HepG2 (cell line): ENCODE measurements at regions not wholly inside any gene's neighbourhood (a gene's known extent, or its start where the extent isn't known, plus 50 kb on each side); places are given as distances from the start of the nearest gene placed in this dataset.

Experiments
- ATAC-seq: fragments of 200-7000 bp; cut with Tn5 transposase; 3 replicates; pipeline ENCODE4 v1.9.1; 2020; ENCODE audit warnings: mild to moderate bottlenecking, moderate library complexity
- BruUV-seq: library from RNA; stranded (reverse); fragments of 400-500 nt; replicated peaks from 2 replicates; lab custom pipeline; 2021; lab: Mats Ljungman, UMichigan
- CTCF ChIA-PET: fragments of 300-600 bp; formaldehyde crosslinking; extraction: SDS; loops from one replicate; lab custom pipeline; 2021; ENCODE audit warnings: low total read pairs, inconsistent platforms, low intra/inter-chr PET ratio; lab: Yijun Ruan, JAX
- POLR2A ChIA-PET: fragments of 350-600 bp; sonication (Branson Sonifier 250); formaldehyde crosslinking; loops from one replicate; lab custom pipeline; 2020; ENCODE audit warnings: antibody characterized with exemption, inconsistent platforms; lab: Yijun Ruan, JAX
- DNase-seq: peaks from one replicate; pipeline ENCODE4 v3.0.0-alpha.2; 2015; ENCODE audit warnings: low spot score
- FAIRE-seq: peaks from 3 replicates; lab custom pipeline; 2011; peaks lifted over from hg19 to GRCh38; lab: Jason Lieb, UNC
- H2AFZ ChIP-seq: one replicate; pipeline ENCODE4 v1.6.1; 2011; ENCODE audit warnings: low read length, inconsistent platforms
- H3K27ac ChIP-seq: fragments of 300-600 bp; 3 replicates; pipeline ENCODE4 v1.8.0; 2011; ENCODE audit warnings: mixed run types, mild to moderate bottlenecking, mixed read lengths, low read length, inconsistent platforms; ENCODE audit not compliant: insufficient read depth; ENCODE audit errors: extremely low read length
- H3K27me3 ChIP-seq, 2 experiments: fragments of 200-600 bp in 1 of 2; 2 replicates in 1 of 2; 3 replicates in 1 of 2; pipeline versions ENCODE4 v1.6.0 to v1.8.0; 2011; ENCODE audit warnings: low read length in 2 of 2, mild to moderate bottlenecking in 2 of 2, moderate library complexity in 2 of 2, inconsistent platforms in 1 of 2; ENCODE audit not compliant: insufficient read depth in 2 of 2, control insufficient read depth in 1 of 2
- H3K36me3 ChIP-seq, 2 experiments: fragments of 200-600 bp in 1 of 2; replicated peaks in 1 of 2; 2 replicates in 1 of 2; 3 replicates in 1 of 2; pipeline versions ENCODE4 v1.5.1 to v1.8.0; 2011; ENCODE audit warnings: low read length in 2 of 2, inconsistent platforms in 1 of 2; ENCODE audit not compliant: insufficient read depth in 2 of 2, control insufficient read depth in 1 of 2
- H3K4me1 ChIP-seq: 2 replicates; pipeline ENCODE4 v1.5.1; 2012; ENCODE audit warnings: low read length, inconsistent platforms; ENCODE audit not compliant: insufficient read depth
- H3K4me2 ChIP-seq: 2 replicates; pipeline ENCODE4 v1.6.0; 2011; ENCODE audit warnings: low read depth, low read length, inconsistent platforms
- H3K4me3 ChIP-seq, 3 experiments: fragments of 200-600 bp in 1 of 3; sonication (generic), shearing (Covaris generic) in 1 of 3; replicated peaks in 1 of 3; 2 replicates each; pipeline ENCODE4 v1.5.1; 2011 to 2016; ENCODE audit warnings: low read length in 3 of 3, inconsistent platforms in 2 of 3, low read depth in 2 of 3, mild to moderate bottlenecking in 2 of 3, control low read depth in 1 of 3, mixed read lengths in 1 of 3; ENCODE audit not compliant: insufficient read depth in 1 of 3
- H3K79me2 ChIP-seq: one replicate; pipeline ENCODE4 v1.6.1; 2011; ENCODE audit warnings: low read length, inconsistent platforms; ENCODE audit not compliant: insufficient read depth
- H3K9ac ChIP-seq: 2 replicates; pipeline ENCODE4 v1.6.0; 2011; ENCODE audit warnings: mild to moderate bottlenecking, low read depth, low read length, inconsistent platforms; ENCODE audit not compliant: insufficient read depth
- H3K9me3 ChIP-seq: 2 replicates; pipeline ENCODE4 v1.5.1; 2012; ENCODE audit warnings: mild to moderate bottlenecking, low read length
- H4K20me1 ChIP-seq: 2 replicates; pipeline ENCODE4 v1.6.0; 2011; ENCODE audit warnings: inconsistent platforms, mild to moderate bottlenecking, low read length, moderate library complexity; ENCODE audit not compliant: insufficient read depth
- FOXC1 ChIP-seq: sonication (generic); formaldehyde crosslinking; IDR thresholded peaks from 2 replicates; pipeline ENCODE4 v1.8.0; 2022; ENCODE audit warnings: mild to moderate bottlenecking, missing genetic modification reagents, borderline replicate concordance
- JUNB ChIP-seq: sonication (generic); formaldehyde crosslinking; IDR thresholded peaks from 2 replicates; pipeline ENCODE4 v1.8.0; 2022; ENCODE audit warnings: missing genetic modification reagents, mild to moderate bottlenecking, borderline replicate concordance
- KMT2A ChIP-seq: sonication (generic); formaldehyde crosslinking; IDR thresholded peaks from 2 replicates; pipeline ENCODE4 v1.4.0; 2020; ENCODE audit warnings: missing genetic modification reagents
- MYNN ChIP-seq: sonication (generic); formaldehyde crosslinking; IDR thresholded peaks from 2 replicates; pipeline ENCODE4 v1.4.0; 2020; ENCODE audit warnings: mild to moderate bottlenecking, low read depth, missing genetic modification reagents
- MZF1 ChIP-seq: sonication (generic); formaldehyde crosslinking; IDR thresholded peaks from 2 replicates; pipeline ENCODE4 v1.8.1; 2023; ENCODE audit warnings: mild to moderate bottlenecking, missing genetic modification reagents, borderline replicate concordance
- SP4 ChIP-seq: sonication (generic); formaldehyde crosslinking; IDR thresholded peaks from 2 replicates; pipeline ENCODE4 v1.8.1; 2023; ENCODE audit warnings: mild to moderate bottlenecking, missing genetic modification reagents
- ZNF235 ChIP-seq: sonication (generic); formaldehyde crosslinking; IDR thresholded peaks from 2 replicates; pipeline ENCODE4 v1.8.1; 2023; ENCODE audit warnings: mild to moderate bottlenecking, missing genetic modification reagents, borderline replicate concordance
- ZNF24 ChIP-seq: fragments of 450-650 bp; IDR thresholded peaks from 2 replicates; pipeline ENCODE4 v1.6.1; 2017; ENCODE audit warnings: antibody characterized with exemption, mild to moderate bottlenecking
- ZNF83 ChIP-seq: sonication (generic); formaldehyde crosslinking; IDR thresholded peaks from 2 replicates; pipeline ENCODE4 v1.4.0; 2020; ENCODE audit warnings: missing genetic modification reagents, mild to moderate bottlenecking, borderline replicate concordance
- WGBS: methylation state at CpG from one replicate; pipeline ENCODE4 v1.1.6; 2017; ENCODE audit warnings: low lambda C conversion rate; 5-methylcytosine and 5-hydroxymethylcytosine counted together
- in situ Hi-C: cut with HindIII; loops from 2 replicates; pipeline ENCODE4 v1.10.0; 2017; ENCODE audit warnings: low pct_unique_long_range_greater_than_20kb; ENCODE audit not compliant: extremely low pct_ligation_motif_present
- intact Hi-C: fragments of 100-400 bp; cut with micrococcal nuclease; formaldehyde crosslinking; loops from one replicate; pipeline ENCODE4 v1.10.0; 2022; ENCODE audit not compliant: unreplicated experiment
- TF ChIP-seq, protein P1 (sequence below): sonication (generic); formaldehyde crosslinking; conservative IDR thresholded peaks from 2 replicates; pipeline ENCODE4 v1.4.0; 2020; ENCODE audit warnings: mild to moderate bottlenecking, missing genetic modification reagents, moderate library complexity
- TF ChIP-seq, protein P2 (sequence below): sonication (generic); formaldehyde crosslinking; IDR thresholded peaks from 2 replicates; pipeline ENCODE4 v1.8.1; 2023; ENCODE audit warnings: missing genetic modification reagents, inconsistent platforms, borderline replicate concordance
- TF ChIP-seq, protein P3 (sequence below): sonication (generic); formaldehyde crosslinking; IDR thresholded peaks from 2 replicates; pipeline ENCODE4 v1.5.1; 2020; ENCODE audit warnings: missing genetic modification reagents, mild to moderate bottlenecking, borderline replicate concordance
- TF ChIP-seq, protein P4 (sequence below): sonication (generic); formaldehyde crosslinking; IDR thresholded peaks from 2 replicates; pipeline ENCODE4 v1.4.0; 2020; ENCODE audit warnings: missing genetic modification reagents, borderline replicate concordance

DNA sequence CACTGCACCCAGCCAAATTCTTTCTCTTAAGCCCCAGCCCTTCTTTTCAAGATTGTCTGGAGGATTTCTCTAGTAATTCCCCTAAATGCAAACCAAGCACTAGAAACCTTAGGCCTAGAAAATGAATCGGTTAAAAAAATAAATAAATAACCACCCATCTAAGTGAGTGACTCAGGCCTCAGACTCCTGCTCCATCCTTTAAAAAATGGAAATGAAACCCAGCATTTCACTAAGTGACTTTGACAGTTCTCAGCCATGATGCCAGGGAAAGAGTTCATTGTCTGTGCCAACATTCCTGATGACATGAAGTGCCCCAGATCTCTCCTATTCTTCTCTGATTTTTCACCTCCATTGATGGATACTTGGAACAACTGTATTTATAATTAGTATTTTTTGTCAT is 415.2 kb upstream of the DAB1 start (continued):
- TF ChIP-seq JUNB (CRISPR knock-in tag) (no peak), MZF1 (CRISPR knock-in tag) (no peak)
- TF ChIP-seq, protein P1, sequence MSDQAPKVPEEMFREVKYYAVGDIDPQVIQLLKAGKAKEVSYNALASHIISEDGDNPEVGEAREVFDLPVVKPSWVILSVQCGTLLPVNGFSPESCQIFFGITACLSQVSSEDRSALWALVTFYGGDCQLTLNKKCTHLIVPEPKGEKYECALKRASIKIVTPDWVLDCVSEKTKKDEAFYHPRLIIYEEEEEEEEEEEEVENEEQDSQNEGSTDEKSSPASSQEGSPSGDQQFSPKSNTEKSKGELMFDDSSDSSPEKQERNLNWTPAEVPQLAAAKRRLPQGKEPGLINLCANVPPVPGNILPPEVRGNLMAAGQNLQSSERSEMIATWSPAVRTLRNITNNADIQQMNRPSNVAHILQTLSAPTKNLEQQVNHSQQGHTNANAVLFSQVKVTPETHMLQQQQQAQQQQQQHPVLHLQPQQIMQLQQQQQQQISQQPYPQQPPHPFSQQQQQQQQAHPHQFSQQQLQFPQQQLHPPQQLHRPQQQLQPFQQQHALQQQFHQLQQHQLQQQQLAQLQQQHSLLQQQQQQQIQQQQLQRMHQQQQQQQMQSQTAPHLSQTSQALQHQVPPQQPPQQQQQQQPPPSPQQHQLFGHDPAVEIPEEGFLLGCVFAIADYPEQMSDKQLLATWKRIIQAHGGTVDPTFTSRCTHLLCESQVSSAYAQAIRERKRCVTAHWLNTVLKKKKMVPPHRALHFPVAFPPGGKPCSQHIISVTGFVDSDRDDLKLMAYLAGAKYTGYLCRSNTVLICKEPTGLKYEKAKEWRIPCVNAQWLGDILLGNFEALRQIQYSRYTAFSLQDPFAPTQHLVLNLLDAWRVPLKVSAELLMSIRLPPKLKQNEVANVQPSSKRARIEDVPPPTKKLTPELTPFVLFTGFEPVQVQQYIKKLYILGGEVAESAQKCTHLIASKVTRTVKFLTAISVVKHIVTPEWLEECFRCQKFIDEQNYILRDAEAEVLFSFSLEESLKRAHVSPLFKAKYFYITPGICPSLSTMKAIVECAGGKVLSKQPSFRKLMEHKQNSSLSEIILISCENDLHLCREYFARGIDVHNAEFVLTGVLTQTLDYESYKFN (CRISPR knock-in tag), result no peak
- TF ChIP-seq, protein P2, sequence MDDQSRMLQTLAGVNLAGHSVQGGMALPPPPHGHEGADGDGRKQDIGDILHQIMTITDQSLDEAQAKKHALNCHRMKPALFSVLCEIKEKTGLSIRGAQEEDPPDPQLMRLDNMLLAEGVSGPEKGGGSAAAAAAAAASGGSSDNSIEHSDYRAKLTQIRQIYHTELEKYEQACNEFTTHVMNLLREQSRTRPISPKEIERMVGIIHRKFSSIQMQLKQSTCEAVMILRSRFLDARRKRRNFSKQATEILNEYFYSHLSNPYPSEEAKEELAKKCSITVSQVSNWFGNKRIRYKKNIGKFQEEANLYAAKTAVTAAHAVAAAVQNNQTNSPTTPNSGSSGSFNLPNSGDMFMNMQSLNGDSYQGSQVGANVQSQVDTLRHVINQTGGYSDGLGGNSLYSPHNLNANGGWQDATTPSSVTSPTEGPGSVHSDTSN (CRISPR knock-in tag), result no peak

- no peak overlapping the region for H3K4me2 ChIP-seq
- no peaks in the 10 kb centered on the region for H3K27me3 ChIP-seq
- no peak overlapping the region for H3K9ac ChIP-seq
- ATAC-seq (no peak), DNase-seq (no peak), FAIRE-seq (no peak)
- intact Hi-C loops, result no loop called here
- in situ Hi-C loops, result no loop called here
- ChIA-PET CTCF (no interaction called here), POLR2A (no interaction called here)
- H4K20me1 ChIP-seq, result no peaks in the 10 kb centered on the region
- no peak overlapping the region for H3K4me3 ChIP-seq
- H3K27ac ChIP-seq, result no peak overlapping the region
- no peaks in the 10 kb centered on the region for H3K79me2 ChIP-seq
- WGBS, result 0% methylated on average over 4 of the region's 5 CpGs
- BruUV-seq, result no TSS peak
- H3K4me1 ChIP-seq, result no peaks in the 10 kb centered on the region
- H2AFZ ChIP-seq, result no peak overlapping the region
- no peaks in the 10 kb centered on the region for H3K36me3 ChIP-seq
- peaks cover 12% of the 10 kb centered on the region for H3K9me3 ChIP-seq
- TF ChIP-seq ZNF83 (CRISPR knock-in tag) (no peak), MYNN (CRISPR knock-in tag) (no peak), SP4 (CRISPR knock-in tag) (no peak), KMT2A (no peak), ZNF24 (no peak), ZNF235 (CRISPR knock-in tag) (no peak), FOXC1 (CRISPR knock-in tag) (no peak)
- TF ChIP-seq, protein P3, sequence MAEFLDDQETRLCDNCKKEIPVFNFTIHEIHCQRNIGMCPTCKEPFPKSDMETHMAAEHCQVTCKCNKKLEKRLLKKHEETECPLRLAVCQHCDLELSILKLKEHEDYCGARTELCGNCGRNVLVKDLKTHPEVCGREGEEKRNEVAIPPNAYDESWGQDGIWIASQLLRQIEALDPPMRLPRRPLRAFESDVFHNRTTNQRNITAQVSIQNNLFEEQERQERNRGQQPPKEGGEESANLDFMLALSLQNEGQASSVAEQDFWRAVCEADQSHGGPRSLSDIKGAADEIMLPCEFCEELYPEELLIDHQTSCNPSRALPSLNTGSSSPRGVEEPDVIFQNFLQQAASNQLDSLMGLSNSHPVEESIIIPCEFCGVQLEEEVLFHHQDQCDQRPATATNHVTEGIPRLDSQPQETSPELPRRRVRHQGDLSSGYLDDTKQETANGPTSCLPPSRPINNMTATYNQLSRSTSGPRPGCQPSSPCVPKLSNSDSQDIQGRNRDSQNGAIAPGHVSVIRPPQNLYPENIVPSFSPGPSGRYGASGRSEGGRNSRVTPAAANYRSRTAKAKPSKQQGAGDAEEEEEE (CRISPR knock-in tag), result no peak
- TF ChIP-seq, protein P4, sequence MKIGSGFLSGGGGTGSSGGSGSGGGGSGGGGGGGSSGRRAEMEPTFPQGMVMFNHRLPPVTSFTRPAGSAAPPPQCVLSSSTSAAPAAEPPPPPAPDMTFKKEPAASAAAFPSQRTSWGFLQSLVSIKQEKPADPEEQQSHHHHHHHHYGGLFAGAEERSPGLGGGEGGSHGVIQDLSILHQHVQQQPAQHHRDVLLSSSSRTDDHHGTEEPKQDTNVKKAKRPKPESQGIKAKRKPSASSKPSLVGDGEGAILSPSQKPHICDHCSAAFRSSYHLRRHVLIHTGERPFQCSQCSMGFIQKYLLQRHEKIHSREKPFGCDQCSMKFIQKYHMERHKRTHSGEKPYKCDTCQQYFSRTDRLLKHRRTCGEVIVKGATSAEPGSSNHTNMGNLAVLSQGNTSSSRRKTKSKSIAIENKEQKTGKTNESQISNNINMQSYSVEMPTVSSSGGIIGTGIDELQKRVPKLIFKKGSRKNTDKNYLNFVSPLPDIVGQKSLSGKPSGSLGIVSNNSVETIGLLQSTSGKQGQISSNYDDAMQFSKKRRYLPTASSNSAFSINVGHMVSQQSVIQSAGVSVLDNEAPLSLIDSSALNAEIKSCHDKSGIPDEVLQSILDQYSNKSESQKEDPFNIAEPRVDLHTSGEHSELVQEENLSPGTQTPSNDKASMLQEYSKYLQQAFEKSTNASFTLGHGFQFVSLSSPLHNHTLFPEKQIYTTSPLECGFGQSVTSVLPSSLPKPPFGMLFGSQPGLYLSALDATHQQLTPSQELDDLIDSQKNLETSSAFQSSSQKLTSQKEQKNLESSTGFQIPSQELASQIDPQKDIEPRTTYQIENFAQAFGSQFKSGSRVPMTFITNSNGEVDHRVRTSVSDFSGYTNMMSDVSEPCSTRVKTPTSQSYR (CRISPR knock-in tag), result no peak
These were observed 411.8 kb upstream of the DAB1 start for GRCh38 chr1:57835620-57836019.
